Endothelial cell of umbilical vein (primary cell): ENCODE measurements at regions not wholly inside any gene's neighbourhood (a gene's known extent, or its start where the extent isn't known, plus 50 kb on each side); places are given as distances from the start of the nearest gene placed in this dataset.

Experiments used
- BruUV-seq: library from RNA; stranded (reverse); fragments of 400-500 nt; replicated peaks from 2 replicates; lab custom pipeline; 2021; lab: Mats Ljungman, UMichigan
- CTCF ChIA-PET: fragments of 300-600, 350-600 bp; sonication (Branson Sonifier 250); formaldehyde crosslinking; loops from one replicate; lab custom pipeline; 2021; ENCODE audit warnings: antibody characterized with exemption, inconsistent platforms; lab: Charles Lee
- POLR2A ChIA-PET: fragments of 300-600, 350-600 bp; sonication (Branson Sonifier 250); formaldehyde crosslinking; loops from one replicate; lab custom pipeline; 2021; ENCODE audit warnings: antibody characterized with exemption, inconsistent platforms; lab: Charles Lee
- DNase-seq: peaks from one replicate; pipeline ENCODE4 v3.0.0-alpha.2; 2011; ENCODE audit warnings: low read depth, low spot score
- FAIRE-seq: peaks from 2 replicates; lab custom pipeline; 2011; peaks lifted over from hg19 to GRCh38; lab: Jason Lieb, UNC
- H2AFZ ChIP-seq: 2 replicates; pipeline ENCODE4 v1.6.0; 2012; ENCODE audit warnings: low read depth, low read length, control low read depth, inconsistent platforms
- H3K27ac ChIP-seq: 2 replicates; pipeline ENCODE4 v1.5.1; 2011; ENCODE audit warnings: low read depth, mild to moderate bottlenecking, control low read depth, low read length, moderate library complexity; ENCODE audit not compliant: insufficient read depth
- H3K27me3 ChIP-seq, 2 experiments: 2 replicates each; pipeline versions ENCODE4 v1.6.0 to v1.6.1; 2011; ENCODE audit warnings: low read length in 2 of 2, mixed read lengths in 1 of 2; ENCODE audit not compliant: control insufficient read depth in 2 of 2, insufficient read depth in 2 of 2
- H3K36me3 ChIP-seq, 2 experiments: 2 replicates in 1 of 2; 3 replicates in 1 of 2; pipeline ENCODE4 v1.5.1; 2011; ENCODE audit warnings: low read length in 2 of 2, mild to moderate bottlenecking in 1 of 2, moderate library complexity in 1 of 2; ENCODE audit not compliant: control insufficient read depth in 2 of 2, insufficient read depth in 2 of 2; ENCODE audit errors: extremely low read depth in 1 of 2
- H3K4me1 ChIP-seq: 3 replicates; pipeline ENCODE4 v1.5.1; 2011; ENCODE audit warnings: mild to moderate bottlenecking, low read length; ENCODE audit not compliant: control insufficient read depth, insufficient read depth; ENCODE audit errors: extremely low read depth
- H3K4me2 ChIP-seq: 2 replicates; pipeline ENCODE4 v1.6.1; 2011; ENCODE audit warnings: low read length, control low read depth, mixed read lengths; ENCODE audit not compliant: insufficient read depth
- H3K4me3 ChIP-seq, 3 experiments: fragments of 200-600 bp in 1 of 3; sonication (generic), shearing (Covaris generic) in 1 of 3; replicated peaks in 1 of 3; 2 replicates each; pipeline ENCODE4 v1.5.1; 2011 to 2016; ENCODE audit warnings: control low read depth in 3 of 3, low read length in 3 of 3, mild to moderate bottlenecking in 2 of 3, inconsistent platforms in 1 of 3, low read depth in 1 of 3, moderate library complexity in 1 of 3; ENCODE audit not compliant: insufficient read depth in 1 of 3
- H3K79me2 ChIP-seq: 2 replicates; pipeline ENCODE4 v1.6.0; 2012; ENCODE audit warnings: low read length, inconsistent platforms; ENCODE audit not compliant: control insufficient read depth, insufficient read depth
- H3K9ac ChIP-seq: replicated peaks from 2 replicates; pipeline ENCODE3; 2011; ENCODE audit warnings: low read length, control low read depth; ENCODE audit not compliant: insufficient read depth; ENCODE audit errors: extremely low read depth
- H3K9me1 ChIP-seq: replicated peaks from 3 replicates; pipeline ENCODE4 v1.6.0; 2011; ENCODE audit warnings: mild to moderate bottlenecking, low read length; ENCODE audit not compliant: control insufficient read depth, insufficient read depth; ENCODE audit errors: extremely low read depth
- H3K9me3 ChIP-seq: replicated peaks from 2 replicates; pipeline ENCODE4 v1.5.1; 2012; ENCODE audit warnings: low read length, inconsistent platforms; ENCODE audit not compliant: control insufficient read depth, insufficient read depth
- H4K20me1 ChIP-seq: replicated peaks from 2 replicates; pipeline ENCODE3; 2011; ENCODE audit warnings: mild to moderate bottlenecking, low read length; ENCODE audit not compliant: control insufficient read depth, insufficient read depth; ENCODE audit errors: extremely low read depth
- CTCF ChIP-seq, 2 donors: IDR thresholded peaks; 1 replicate in 1 of 2; 2 replicates in 1 of 2; pipeline ENCODE4 v1.5.1; 2011; ENCODE audit warnings: low read length in 2 of 2, mild to moderate bottlenecking in 2 of 2, moderate library complexity in 2 of 2, control low read depth in 1 of 2, inconsistent platforms in 1 of 2, low read depth in 1 of 2; ENCODE audit not compliant: insufficient read depth in 1 of 2; ENCODE audit errors: extremely low read depth in 1 of 2
- EZH2 ChIP-seq: IDR thresholded peaks from 2 replicates; pipeline ENCODE4 v1.6.1; 2012; ENCODE audit warnings: borderline replicate concordance, low read depth, mild to moderate bottlenecking, moderate library complexity, low read length, inconsistent platforms; ENCODE audit not compliant: severe bottlenecking
- GATA2 ChIP-seq: IDR thresholded peaks from 2 replicates; pipeline ENCODE4 v1.7.0; 2011; ENCODE audit warnings: low read depth, mild to moderate bottlenecking, moderate library complexity, mixed read lengths, low read length; ENCODE audit not compliant: insufficient read length, insufficient read depth
- JUN ChIP-seq: IDR thresholded peaks from 2 replicates; pipeline ENCODE4 v1.6.1; 2011; ENCODE audit warnings: borderline replicate concordance, low read depth; ENCODE audit not compliant: insufficient read length, insufficient read depth
- MAX ChIP-seq: IDR thresholded peaks from 2 replicates; pipeline ENCODE4 v1.6.1; 2011; ENCODE audit not compliant: insufficient read depth, insufficient read length
- MYC ChIP-seq: IDR thresholded peaks from one replicate; pipeline ENCODE4 v1.6.1; 2011; ENCODE audit warnings: mild to moderate bottlenecking, low read depth, low read length
- POLR2A ChIP-seq: IDR thresholded peaks from 2 replicates; pipeline ENCODE4 v1.6.1; 2012; ENCODE audit warnings: low read depth, mild to moderate bottlenecking, control low read depth, low read length
- POLR2AphosphoS5 ChIP-seq: IDR thresholded peaks from 2 replicates; pipeline ENCODE4 v1.6.1; 2012; ENCODE audit warnings: low read depth, mild to moderate bottlenecking, control low read depth, low read length, moderate library complexity; ENCODE audit not compliant: insufficient read depth
- dilution Hi-C: fragments of 300-500 bp; cut with MboI; formaldehyde crosslinking; loops from one replicate; pipeline ENCODE4 v1.15.0; 2019; ENCODE audit warnings: low sequenced_read_pairs; ENCODE audit not compliant: extremely low pct_ligation_motif_present
- intact Hi-C: fragments of 100-400 bp; cut with micrococcal nuclease; formaldehyde crosslinking; loops from one replicate; pipeline ENCODE4 v1.10.0; 2022

- Histone ChIP-seq H3K9ac (peak overlapping the region; percentile 46), H3K4me1 (peaks cover 3% of the 10 kb centered on the region), H3K4me3 (peak overlapping the region; percentile 31 to 85 (median 56)), H3K4me2 (peak overlapping the region; percentile 80), H3K36me3 (no peaks in the 10 kb centered on the region), H4K20me1 (no peaks in the 10 kb centered on the region), H2AFZ (no peak overlapping the region), H3K9me3 (no peaks in the 10 kb centered on the region), H3K79me2 (no peaks in the 10 kb centered on the region), H3K9me1 (no peaks in the 10 kb centered on the region), H3K27me3 (no peaks in the 10 kb centered on the region), H3K27ac (peak overlapping the region; percentile 67)
- DNase-seq (peak; percentile 30), FAIRE-seq (peak; percentile 66)
- CTCF ChIA-PET = interaction anchor here (1.0 to 3.4 kb wide), 9 partner anchors 9 to 226 kb away, joined by 3 to 28 read pairs (median 9); a partner anchor contains a TSS
- no TSS peak for BruUV-seq
- TF ChIP-seq MAX (no peak), JUN (no peak), CTCF (IDR thresholded peaks at IDR 0.05; ENCODE audit: extremely low read depth in 1 of 2, insufficient read depth in 1 of 2, low read depth in 1 of 2, low read length in 2 of 2) (no peak), GATA2 (no peak), POLR2AphosphoS5 (no peak), POLR2A (no peak), EZH2 (no peak), MYC (no peak)
- dilution Hi-C loops = no loop called here
- intact Hi-C loops = no loop called here
- POLR2A ChIA-PET = interaction anchor here (0.8 to 4.0 kb wide), 4 partner anchors 11 to 208 kb away, joined by 3 to 49 read pairs (median 6); a partner anchor contains a TSS
Observed at GRCh38 chr6:26252077-26252472, 112.9 kb upstream of the BTN3A2 start.
